NCI-H1436 (cell line): ENCODE measurements at regions not wholly inside any gene's neighbourhood (a gene's known extent, or its start where the extent isn't known, plus 50 kb on each side); places are given as distances from the start of the nearest gene placed in this dataset.
"Not testable (repeated sequence)": the region's sequence is repeated elsewhere in the genome, so short reads cannot be mapped to it uniquely, and the experiment has no call there.

Source experiments
- DNase-seq: peaks from one replicate; lab custom pipeline; 2025; lab: John Stamatoyannopoulos, UW

DNA sequence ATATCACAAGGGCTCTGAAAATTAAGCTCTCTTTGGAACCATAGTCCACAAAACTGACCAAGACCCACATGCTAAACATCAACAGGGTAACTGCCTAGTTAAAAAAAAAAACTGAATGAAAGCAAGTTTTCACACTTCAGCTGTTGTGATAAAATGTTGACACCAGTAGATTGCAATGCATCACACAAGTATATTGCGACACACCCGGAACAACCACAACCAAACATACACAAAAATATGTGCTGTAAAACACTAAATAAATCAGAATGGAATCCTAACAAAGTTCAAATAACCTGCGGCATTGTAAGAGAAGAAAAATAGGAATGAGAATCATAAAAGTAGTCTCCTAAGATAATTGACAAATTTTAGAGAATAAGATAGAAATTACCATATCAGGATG is 710.3 kb downstream of the AACS start:
- no peak for DNase-seq

DNA sequence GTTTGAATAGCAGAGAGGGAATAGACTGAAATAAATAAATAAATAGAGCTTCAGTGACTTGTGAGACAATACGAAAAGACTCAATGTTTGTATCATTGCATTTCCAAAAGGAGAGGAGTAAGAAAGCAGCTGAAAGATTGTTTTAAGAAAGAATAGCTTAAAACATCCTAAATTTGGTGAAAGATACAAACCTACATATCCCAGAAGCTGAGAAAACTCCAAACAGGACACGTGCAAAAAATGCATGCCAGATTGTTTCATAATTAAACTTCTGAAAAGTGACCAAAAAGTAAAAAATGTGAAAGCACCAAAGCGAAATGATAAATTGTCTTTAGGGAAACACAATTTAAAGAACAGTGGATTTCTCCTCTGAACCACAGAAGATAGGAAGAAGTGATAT is 711.0 kb downstream of the AACS start:
- DNase-seq: no peak

DNA sequence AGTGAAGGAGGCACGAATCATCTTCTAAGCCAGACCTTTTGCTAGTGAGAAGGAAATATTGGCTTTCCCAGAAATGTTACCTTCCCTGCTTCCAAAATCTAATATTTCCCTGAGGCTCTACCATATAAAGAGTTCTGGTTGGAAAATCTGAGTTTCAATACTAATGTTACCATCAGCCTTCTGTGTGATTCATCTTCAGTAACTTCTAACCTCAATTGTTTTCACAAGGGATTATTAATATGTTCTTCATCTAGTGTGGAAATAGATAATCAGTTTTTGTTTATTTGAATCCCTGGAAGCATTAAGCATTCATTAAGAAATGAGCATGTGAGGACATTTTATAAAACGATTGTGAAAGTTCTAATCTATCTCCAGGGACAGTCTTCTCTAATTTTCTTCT is 720.9 kb downstream of the AACS start:
- no peak for DNase-seq

DNA sequence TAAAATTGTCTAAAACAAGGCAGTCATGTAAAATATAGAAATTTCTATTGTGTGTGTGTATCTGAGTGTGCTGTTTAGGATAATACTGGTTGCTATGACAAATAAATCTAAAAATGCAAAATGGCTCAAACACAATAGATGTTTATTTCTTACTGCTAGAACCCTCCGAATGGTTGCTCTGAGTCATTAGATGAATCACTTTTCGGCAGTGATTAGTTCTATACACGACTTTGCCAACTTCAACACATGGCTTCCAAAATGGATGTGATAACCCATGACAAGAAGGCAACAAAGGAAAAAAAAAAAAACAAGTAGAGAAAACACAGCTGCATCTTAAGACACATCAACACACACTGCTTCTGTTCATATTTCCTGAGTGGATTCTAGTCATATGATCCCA is 729.2 kb downstream of the AACS start:
- no peak for DNase-seq

DNA sequence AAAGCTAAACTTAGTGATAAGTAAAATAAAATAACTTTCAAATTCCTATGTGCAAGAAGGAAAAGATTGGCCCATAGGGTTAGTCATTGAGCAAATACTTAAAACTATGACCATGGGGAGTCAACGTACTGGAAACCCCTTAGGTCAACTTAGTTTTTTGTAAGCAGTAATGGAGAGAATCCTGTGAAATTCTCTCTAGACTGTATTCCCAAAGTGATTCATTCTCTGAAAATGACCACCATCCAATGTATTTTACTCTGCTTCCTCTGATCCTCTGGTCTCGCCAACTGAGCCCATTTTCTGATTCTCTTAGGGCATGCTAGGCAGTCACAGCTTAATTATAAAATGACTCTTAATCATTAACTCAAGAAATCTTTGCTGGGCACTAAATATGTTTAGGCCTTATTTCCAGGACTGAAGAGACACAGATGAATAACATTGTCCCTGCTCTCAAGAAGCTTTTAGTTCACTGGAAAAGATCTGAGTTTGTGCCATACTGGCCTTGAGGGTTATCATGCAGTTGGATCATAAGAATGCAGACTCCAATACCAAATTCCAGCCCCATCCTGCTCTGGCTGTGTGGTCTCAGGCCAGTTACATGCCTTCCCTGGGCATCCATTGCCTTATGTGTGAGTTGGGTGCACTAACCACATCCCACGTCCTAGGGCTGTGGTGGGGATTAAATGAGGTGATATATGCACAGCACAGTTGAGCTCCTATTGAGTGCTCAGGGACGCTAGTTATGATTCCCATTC is 732.4 kb downstream of the AACS start:
- DNase-seq: no peak

DNA sequence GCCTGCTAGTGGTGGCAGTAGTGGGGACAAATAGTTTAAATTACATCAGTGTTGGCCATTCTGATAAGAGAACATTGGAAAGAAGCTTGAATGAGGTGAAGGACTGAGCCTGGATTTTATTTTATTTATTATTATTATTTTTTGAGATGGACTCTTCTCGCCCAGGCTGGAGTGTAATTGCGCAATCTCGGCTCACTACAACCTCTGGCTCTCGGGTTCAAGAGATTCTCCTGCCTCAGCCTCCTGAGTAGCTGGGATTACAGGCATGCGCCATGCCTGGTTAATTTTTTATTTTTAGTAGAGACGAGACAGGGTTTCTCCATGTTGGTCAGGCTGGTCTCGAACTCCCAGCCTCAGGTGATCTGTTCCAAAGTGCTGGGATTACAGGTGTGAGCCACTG is 739.4 kb downstream of the AACS start:
- no peak for DNase-seq

DNA sequence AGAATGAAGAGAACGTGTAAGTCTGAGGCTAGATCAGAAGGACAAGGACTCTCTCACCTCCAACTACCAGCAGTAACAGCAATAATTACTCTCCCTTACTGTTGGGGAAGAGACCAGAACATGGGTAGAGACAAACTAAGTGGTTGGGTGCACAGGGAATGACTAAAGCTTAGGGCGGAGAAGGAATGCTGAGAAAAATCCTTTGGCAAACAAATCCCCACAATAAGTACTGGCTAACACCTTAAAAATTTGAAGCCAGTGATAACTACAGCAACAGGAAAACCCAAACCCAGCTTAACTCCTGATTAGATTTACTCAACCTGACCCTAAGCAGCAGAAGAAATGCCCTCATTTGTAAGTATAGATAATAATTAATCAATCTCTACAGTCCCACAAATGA is 759.0 kb downstream of the AACS start:
- DNase-seq: no peak

DNA sequence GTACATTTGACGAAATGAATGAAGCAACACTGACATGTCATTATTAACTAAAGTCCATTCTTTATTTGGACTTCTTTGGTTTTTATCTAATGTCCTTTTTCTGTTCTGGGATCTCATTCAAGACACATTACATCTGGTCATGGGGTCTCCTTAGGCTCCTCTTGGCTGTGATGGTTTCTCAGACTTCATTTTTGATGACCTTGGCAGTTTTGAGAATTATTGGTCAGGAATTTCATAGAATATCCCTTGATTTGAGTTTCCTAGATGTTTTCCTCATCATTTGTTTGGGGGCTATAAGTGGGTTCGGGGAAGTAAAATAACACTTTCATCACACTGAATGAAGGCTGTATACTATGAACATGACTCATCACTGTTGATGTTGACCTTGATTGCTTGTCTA is 770.6 kb downstream of the AACS start:
- DNase-seq: no peak

DNA sequence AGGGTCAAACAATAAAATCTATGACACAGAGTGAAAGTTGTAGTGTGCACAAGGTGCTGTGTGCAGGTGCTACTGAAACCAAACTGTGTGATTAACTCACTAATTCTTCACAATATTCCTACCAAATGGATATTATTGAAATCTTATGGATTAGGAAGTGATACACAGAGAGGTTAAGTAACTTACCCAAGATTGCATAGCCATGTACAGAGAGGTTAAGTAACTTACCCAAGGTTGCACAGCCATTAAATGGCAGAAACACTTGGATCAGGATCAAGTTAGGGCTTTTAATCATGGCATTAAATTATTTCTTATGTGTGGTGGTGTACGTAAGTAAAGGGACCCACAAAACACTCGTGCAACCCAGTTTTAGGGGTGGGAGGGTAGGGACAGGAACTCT is 771.4 kb downstream of the AACS start:
- no peak for DNase-seq

DNA sequence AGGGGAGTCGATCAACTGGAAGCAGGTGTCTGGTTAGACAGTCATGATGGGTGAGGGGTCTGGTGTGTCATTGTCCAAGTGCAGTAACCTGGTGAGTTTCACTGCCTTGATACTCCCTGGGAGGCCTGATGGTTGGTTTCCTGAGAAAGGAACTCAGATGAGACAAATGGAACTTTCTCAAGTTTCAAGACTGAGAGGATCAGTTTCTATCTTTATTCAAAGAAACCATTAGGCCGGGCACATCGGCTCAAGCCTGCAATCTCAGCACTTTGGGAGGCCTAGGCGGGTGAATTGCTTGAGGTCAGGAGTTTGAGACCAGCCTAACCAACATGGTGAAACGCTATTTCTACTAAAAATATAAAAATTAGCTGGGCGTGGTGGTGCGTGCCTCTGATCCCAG is 776.1 kb downstream of the AACS start:
- no peak for DNase-seq

DNA sequence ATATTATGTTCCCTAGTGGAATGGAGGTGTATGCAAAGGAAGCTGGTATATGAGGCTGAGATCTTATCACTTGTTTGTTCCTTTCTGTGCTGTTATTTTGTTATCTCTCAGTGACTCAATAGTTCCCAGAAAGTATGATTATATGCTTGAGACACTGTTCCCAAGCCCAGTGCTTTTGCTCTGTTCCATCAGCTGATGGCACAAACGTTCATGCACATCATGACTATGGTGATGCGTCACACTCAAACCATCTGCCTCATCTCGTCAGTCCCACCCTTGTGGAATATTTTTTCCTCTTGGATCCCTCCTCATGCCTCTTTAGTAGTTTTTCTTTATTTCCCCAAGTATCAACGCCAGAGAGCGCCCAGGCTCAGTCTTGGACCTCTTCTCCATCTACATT is 786.9 kb downstream of the AACS start:
- DNase-seq: no peak

DNA sequence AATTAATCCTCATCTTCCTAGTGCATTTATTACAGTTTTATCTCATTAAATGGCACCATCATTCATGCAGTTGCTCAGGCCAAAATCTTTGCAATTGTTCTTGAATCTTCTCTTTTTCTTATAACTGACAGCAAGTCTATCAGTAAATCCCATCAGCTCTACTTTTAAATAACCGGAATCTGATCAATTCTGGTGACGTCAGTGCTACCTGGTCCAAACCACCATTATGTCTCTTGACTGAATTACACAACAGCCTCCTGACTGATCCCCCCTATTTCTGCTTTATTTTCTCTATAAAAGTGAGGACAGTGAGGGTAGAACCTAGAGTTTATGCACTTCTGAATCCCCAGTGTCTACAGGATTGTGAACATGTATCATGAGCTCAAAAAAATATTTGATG is 787.4 kb downstream of the AACS start:
- no peak for DNase-seq

DNA sequence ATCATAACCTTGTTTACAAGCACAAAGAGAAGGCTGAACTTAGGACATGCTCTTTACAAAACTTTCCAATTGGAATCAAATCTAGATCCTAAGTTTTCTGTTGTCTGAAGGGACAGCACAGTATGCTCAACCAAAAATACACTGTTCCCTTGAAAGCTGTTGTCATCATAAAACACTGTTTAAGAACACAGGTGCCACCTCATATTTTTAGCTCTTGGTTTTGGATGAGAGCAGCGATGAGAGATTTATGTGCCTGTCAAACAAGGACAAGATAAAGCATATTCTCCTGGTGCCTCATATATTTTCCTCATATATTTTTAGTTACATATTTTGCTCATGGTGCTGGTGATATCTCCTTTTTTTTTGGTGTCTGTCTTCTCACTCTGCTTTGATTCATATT is 788.4 kb downstream of the AACS start:
- DNase-seq: no peak

DNA sequence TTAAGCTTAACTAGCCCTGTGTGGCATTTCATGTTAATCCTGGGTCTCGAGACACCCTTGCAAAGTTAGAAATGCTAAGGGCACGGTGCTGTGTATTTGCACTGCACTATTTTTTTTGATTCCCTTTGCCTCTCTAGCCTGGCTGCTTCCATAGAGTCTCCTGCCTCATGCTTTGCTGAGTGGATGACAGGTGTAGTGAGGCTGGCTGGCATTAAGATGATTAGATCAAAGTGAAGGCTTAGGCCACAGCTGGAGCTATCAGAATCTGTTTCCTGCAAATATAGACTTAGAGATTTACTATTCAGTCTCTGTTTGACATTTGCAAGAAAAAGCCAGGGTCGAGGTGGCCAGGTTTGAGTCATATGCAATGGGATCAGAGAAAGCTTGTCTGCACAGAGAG is 791.1 kb downstream of the AACS start:
- DNase-seq: no peak

DNA sequence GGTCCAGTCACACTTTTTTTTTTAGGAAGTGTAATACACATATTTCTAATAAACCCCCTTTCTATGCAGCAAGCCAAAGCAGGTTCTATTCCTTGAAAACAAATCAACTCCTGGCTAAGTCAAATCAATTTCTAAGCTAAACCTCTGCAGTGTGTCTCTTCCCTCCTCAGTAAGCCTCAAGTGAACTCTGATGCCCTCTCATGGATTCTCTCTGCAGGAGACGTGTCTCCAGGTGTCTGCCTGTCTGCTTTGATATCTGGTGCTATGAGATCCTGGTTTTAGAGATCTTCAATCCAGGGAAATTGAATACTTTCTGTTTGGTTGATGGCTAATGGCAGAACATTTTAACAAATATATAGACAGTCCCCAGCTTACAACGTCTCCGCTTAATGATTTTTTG is 791.7 kb downstream of the AACS start:
- DNase-seq: no peak

DNA sequence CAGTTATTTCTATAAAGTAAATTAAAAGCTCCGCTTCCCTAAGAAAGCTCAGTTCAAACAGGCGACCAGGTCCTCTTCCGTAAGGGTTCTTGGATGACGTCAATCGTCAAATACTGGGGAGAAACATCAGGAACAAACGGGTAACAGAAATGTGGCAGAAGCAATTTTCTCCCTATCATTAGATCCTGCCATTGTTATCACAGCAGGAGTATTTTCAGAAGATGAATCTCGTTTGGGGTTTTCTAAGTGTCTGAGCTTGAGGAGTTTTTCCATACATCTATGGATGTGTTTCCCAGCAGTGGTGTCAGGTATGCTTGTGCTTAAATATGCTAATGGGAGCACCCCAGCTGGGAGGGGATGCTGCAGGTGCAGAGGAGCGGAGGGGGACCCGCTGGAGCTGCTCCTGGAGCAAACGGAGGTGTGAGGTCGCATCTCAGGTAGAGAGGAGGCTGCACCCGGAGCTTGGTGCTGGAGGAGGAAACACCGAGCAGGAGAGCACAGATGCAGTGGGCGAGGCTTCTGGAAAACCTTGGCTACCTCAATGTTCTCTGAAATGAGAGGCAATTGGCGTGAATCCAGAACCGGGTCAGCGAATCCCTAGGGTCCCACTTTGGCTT is 795.5 kb downstream of the AACS start:
- no peak for DNase-seq

DNA sequence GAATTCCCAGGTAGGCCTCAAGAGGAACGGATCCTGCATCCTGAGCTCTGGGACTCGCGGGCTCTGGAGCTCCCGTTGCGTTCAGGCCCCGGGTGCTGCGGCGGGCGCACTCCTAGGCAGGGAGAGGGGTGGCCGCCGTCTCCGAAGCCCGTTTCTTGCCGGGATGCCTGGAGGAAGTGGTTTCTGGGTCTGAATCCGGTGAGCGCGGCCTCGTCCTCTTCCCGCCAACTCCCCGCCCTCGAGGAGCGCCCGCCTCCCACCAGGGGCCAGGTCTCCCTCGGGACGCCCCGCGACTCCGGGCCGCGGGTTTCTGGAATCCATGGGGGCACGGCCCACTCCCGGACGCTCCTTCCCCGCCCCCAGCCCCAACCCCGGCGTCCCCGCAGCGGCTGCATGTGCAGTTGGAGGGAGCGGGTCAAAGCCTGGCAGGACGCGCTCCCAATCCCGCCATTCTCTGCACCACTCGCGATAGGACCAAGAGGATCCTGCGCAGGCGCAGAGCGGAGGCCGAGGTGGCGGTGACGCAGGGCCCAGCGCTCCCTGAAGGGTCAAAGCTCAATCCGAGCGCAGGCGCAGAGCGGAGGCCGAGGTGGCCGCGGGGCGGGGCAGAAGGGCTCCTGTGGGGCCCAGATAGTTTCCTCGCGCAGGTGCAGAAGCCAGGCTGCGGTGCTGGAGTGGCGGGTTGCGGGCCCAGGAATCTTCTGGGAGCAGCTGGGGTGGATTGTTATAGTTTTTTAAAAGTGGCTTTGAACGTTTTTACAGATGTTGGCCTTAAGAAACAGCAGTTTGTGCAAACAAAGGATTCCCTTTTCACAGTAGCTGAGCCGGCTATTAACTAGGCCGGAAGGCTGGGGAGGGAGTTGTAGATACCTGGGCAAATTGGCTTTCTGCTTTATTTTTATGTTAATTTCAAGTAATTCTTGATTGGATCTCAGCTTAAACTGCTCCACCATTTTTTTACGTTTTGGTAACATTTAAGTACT is 796.4 kb downstream of the AACS start:
- no peak for DNase-seq

DNA sequence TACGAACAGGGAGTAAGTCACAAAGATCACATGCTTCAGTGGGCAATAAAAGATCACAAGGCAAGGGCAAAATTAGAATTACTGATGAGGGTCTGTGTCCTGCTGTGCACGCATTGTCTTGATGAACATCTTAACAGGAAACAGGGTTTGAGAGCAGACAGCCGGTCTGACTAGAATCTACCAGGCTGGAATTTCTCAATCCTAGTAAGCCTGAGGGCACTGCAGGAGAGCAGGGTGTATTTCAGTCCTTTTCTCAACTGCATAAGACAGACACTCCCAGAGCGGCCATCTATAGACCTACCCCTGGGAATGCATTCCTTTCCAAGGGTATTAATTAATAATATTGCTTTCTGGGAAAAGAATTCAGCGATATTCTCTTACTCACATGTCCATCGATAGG is 800.0 kb downstream of the AACS start:
- DNase-seq: not testable (repeated sequence)

DNA sequence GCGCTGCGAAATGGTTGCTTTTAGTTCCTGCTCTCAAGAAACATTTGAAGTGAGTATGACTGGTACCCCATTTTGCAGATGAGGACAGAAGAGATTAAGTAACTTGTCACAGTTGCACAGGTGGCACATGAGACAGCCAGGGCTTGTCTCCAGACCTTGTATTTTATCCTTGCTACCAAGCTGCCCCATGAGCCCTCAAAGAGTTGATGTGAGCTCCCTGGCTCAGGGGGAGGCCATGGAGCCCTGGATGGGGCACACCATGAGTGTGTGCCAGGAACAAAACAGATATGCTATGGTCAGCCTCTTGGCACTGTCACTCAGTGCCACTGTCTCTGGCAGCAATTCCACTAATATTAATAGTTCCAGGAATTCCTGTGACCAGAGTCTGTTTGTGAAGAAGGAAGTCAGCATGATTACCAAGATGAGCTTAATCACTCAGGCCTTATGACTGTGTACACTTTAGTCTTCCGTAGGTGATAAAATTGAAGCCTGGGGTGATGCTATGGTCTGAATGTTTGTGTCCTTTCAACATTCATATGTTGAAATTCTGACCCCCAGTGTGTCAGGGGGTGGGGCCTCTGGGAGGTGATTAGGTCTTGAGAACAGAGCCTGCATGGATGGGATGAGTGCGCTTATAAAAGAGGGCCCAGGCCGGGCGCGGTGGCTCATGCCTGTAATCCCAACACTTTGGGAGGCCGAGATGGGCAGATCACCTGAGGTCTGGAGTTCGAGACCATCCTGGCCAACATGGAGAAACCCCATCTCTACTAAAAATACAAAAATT is 806.8 kb downstream of the AACS start:
- DNase-seq: no peak

DNA sequence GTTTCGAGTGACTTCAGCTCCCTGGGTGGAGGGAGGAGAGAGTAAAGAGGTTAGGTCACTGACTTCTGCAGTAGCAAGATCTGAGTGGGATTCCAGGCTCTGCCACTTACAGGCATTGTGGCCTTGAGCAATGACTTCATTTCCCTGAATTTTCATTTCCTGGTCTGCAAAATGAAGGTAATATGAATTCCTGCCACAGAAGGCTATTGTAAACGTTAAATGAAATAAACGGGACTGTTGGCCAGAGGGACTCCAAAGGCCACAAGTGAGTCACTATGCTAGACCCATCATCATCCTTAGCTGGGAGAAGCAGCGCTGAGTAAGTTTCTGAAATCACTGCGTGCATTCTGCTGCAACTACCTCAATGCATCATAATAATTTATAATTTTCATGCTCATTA is 807.8 kb downstream of the AACS start:
- DNase-seq: no peak

DNA sequence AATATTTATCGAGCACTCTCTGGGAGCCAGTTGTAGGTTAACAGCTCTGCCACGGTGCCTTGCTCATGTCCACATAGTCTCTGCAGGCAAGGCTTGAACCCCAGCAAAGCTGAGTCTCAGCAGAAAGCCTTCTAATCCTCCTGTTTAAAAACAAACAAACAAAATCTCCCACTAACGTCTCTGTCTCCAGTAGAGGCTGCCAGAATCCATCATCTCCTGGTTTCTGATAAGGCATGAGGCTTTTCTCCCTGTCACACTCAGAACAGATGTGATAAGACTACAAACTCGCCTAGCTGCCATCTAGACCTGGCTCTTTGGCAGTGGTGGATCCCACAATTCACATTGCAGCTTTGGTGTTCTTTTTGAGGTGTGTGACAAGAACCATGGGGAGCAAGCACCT is 813.2 kb downstream of the AACS start:
- DNase-seq: no peak

DNA sequence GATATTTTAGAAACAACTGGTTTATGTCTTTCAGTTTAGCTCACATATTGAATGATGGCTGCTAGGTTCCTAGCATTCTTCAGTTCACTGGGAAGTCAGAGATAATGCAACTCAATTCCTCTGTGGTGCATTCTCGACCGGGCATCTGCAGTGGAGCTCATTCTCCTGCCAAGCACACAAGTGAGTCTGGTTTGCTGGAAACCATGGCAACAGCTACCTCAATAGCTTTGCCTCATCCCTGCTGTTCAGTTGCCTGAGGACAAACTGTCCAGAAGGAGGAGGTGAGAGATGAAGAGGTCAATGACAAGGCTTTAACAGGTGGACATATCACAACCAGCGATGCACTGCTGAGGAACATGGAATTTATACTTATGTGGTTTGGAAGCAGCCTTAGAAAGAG is 816.9 kb downstream of the AACS start:
- no peak for DNase-seq
